ENCODE measurements at regions not wholly inside any gene's neighbourhood (a gene's known extent, or its start where the extent isn't known, plus 50 kb on each side); places are given as distances from the start of the nearest gene placed in this dataset.
A peak's percentile ranks its signal among the peaks of the same experiment; 100 is the strongest.
"Not testable (repeated sequence)": the region's sequence is repeated elsewhere in the genome, so short reads cannot be mapped to it uniquely, and the experiment has no call there.

- no peaks in the 10 kb centered on the region for H3K4me1 ChIP-seq (ENCODE audit: control insufficient read depth, insufficient read depth, low read length)
- H3K27me3 ChIP-seq (ENCODE audit: control insufficient read depth, insufficient read depth, low read length) = no peaks in the 10 kb centered on the region
- no peak overlapping the region for H3K9ac ChIP-seq (ENCODE audit: low read length)
- no peak overlapping the region for H3K4me3 ChIP-seq (ENCODE audit: low read length)
- no peaks in the 10 kb centered on the region for H3K36me3 ChIP-seq (ENCODE audit: control insufficient read depth, insufficient read depth, low read length)
- no peak overlapping the region for H3K27ac ChIP-seq (ENCODE audit: low read depth, low read length)
Observed at GRCh38 chr20:1822564-1823449, 72.4 kb upstream of the SIRPA start.

- H3K36me3 ChIP-seq (ENCODE audit: control insufficient read depth, insufficient read depth, low read length) = no peaks in the 10 kb centered on the region
- H3K4me3 ChIP-seq (ENCODE audit: low read length) = no peak overlapping the region
- H3K27ac ChIP-seq (ENCODE audit: low read depth, low read length) = no peak overlapping the region
- no peak overlapping the region for H3K9ac ChIP-seq (ENCODE audit: low read length)
- no peaks in the 10 kb centered on the region for H3K27me3 ChIP-seq (ENCODE audit: control insufficient read depth, insufficient read depth, low read length)
- H3K4me1 ChIP-seq (ENCODE audit: control insufficient read depth, insufficient read depth, low read length) = peaks cover 4% of the 10 kb centered on the region
Observed at GRCh38 chr20:1820138-1821079, 74.8 kb upstream of the SIRPA start.

DNA sequence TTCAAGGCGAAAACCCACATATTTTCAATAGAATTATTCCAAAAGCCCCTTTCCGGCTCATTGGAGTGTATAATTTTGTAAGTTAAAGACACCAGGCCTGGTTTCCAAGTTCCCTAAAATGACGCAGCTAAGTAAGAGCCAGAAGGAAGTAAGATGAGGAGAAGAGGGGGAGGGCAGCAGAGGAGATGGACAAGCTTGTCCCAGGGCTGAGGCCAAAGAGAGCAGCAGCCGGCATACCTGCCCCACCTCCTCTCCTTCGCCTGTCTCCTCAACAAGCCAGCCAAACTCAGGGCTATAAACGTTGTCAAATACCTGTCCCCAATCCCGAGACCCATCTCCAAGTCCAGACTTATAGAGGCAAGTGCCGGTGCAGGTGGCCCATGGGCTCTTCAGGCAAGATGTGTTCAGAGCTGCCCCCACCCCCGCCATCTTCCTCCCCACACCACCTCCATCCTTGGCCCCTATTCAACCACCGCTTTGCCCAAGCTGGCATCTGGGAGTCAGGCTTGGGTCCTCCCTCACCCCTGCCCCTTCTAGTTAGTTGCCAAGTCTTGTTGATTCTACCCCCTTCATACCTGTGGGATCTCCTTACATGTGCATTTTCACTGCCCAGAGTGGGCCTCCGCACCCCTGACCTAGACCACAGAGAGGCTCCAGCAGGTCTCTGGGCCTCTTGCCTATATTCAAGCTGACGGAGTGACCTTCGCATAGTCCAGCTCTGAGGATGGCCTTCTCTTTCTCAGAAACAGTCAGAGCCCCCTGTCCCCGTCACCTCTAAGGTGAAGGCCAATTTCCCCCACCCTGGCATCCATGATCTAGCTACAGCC, 75.7 kb upstream of the SIRPA start:
- Histone ChIP-seq H3K4me3 (ENCODE audit: low read length) (no peak overlapping the region), H3K36me3 (ENCODE audit: control insufficient read depth, insufficient read depth, low read length) (no peaks in the 10 kb centered on the region), H3K27ac (ENCODE audit: low read depth, low read length) (no peak overlapping the region), H3K4me1 (ENCODE audit: control insufficient read depth, insufficient read depth, low read length) (peaks cover 4% of the 10 kb centered on the region), H3K27me3 (ENCODE audit: control insufficient read depth, insufficient read depth, low read length) (no peaks in the 10 kb centered on the region), H3K9ac (ENCODE audit: low read length) (no peak overlapping the region)

DNA sequence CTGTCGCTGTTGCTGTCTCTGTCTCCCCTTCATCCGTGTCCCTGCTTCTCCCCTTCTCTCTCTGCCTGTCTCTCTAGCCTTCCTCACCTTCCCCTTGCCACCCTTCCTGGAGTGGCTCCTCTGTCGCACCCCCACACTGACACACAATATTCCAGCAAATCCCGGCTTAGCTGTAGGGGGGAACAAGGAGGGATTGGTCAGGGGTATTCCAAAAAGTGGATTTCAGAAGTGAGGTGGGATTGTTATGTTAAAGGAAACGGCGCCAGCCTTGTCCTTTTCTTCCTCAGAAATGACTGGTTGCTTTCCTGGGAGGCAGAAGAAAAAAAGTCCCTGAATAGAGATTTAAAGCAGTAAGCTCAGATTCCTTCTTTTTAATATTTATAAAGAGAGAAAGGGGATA, 76.3 kb upstream of the SIRPA start:
- Histone ChIP-seq H3K9ac (ENCODE audit: low read length) (no peak overlapping the region), H3K27ac (ENCODE audit: low read depth, low read length) (peak overlapping the region; percentile 21), H3K27me3 (ENCODE audit: control insufficient read depth, insufficient read depth, low read length) (no peaks in the 10 kb centered on the region), H3K4me1 (ENCODE audit: control insufficient read depth, insufficient read depth, low read length) (peaks cover 4% of the 10 kb centered on the region), H3K4me3 (ENCODE audit: low read length) (no peak overlapping the region), H3K36me3 (ENCODE audit: control insufficient read depth, insufficient read depth, low read length) (no peaks in the 10 kb centered on the region)

DNA sequence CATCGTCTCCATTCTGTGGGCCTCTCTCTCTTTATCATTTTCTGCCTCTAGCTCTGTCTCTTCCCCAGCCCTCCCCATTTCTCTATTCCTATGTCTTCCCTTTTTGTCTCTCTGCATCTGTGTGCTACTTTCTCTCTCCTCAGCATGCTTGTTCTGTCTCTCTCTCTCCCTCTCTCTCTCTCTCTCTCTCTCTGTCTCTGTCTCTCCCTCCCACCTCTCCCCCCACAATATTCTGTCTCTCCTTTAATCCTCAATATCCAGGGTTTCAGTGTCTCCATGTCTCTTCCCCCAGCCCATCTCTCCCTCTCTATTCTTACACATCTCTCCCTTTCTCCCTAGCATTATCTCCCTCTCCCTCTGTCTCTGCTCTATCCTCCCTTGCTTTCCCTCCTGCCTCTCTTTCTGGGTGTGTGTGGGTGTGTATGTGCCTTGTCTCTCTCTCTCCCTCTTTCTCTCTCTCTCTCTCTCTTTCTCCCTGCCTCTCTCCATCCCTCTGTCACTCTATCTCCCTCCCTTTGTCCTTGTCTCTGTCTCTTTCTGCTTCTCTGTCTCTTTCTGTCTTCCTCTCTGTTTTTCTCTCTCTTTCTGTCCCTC, 76.9 kb upstream of the SIRPA start:
- H3K4me1 ChIP-seq (ENCODE audit: control insufficient read depth, insufficient read depth, low read length) = peaks cover 4% of the 10 kb centered on the region
- no peak overlapping the region for H3K9ac ChIP-seq (ENCODE audit: low read length)
- peak overlapping the region; percentile 21 for H3K27ac ChIP-seq (ENCODE audit: low read depth, low read length)
- H3K36me3 ChIP-seq (ENCODE audit: control insufficient read depth, insufficient read depth, low read length) = no peaks in the 10 kb centered on the region
- H3K27me3 ChIP-seq (ENCODE audit: control insufficient read depth, insufficient read depth, low read length) = no peaks in the 10 kb centered on the region
- no peak overlapping the region for H3K4me3 ChIP-seq (ENCODE audit: low read length)

GRCh38 chr20:1817577-1818211, 77.5 kb upstream of the SIRPA start:
- no peaks in the 10 kb centered on the region for H3K27me3 ChIP-seq (ENCODE audit: control insufficient read depth, insufficient read depth, low read length)
- H3K4me3 ChIP-seq (ENCODE audit: low read length) = no peak overlapping the region
- H3K4me1 ChIP-seq (ENCODE audit: control insufficient read depth, insufficient read depth, low read length) = peaks cover 4% of the 10 kb centered on the region
- no peak overlapping the region for H3K27ac ChIP-seq (ENCODE audit: low read depth, low read length)
- no peaks in the 10 kb centered on the region for H3K36me3 ChIP-seq (ENCODE audit: control insufficient read depth, insufficient read depth, low read length)
- H3K9ac ChIP-seq (ENCODE audit: low read length) = no peak overlapping the region

DNA sequence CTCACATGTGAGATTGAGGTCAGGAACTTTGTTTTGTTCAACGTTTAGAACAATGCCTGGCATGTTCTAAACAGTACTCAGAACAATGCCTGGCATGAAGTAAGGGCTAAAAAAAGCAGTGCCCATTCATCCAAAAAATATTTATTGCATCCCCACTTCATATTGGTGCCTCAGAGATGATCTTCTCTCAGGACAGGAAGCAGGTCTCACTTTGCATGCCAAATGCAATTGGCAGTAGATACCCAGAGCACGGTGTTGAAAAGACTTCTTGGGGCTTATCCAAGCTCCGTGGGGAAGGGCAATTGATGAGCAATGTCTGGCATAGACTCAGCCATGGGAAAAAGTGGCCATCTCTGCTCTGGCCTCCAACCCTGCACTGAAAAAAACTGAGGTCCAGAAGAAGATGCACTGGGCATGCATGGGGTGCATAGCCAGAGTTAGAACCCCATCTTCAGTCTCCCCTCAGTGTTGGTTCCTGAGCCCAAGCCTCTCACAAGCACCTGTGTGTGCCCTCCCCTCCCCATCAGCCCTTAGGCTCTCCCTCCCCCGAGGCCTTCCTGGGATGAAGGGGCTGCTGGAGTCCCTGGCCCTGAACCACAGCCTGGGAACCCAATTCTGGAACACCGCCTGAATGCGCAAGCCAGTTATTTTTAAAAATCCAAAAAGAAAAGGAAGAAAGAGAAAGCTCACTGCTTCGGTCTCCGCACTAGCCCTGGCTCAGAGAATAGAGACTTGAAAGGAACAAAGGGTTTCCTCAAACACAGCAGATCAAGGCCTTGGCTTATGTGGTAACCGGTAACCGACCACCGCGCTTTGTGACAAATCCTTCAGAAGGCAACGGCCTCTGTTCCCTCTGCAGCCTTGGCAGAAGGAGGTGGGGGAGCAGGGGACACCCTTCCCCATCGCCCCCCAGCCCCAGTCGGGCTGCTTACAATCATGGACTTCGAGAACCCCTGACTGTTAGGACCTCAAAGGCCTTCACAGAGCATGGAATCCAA, 78.5 kb upstream of the SIRPA start:
- H3K27ac ChIP-seq (ENCODE audit: low read depth, low read length) = no peak overlapping the region
- no peak overlapping the region for H3K4me3 ChIP-seq (ENCODE audit: low read length)
- no peak overlapping the region for H3K9ac ChIP-seq (ENCODE audit: low read length)
- peaks cover 4% of the 10 kb centered on the region for H3K4me1 ChIP-seq (ENCODE audit: control insufficient read depth, insufficient read depth, low read length)
- no peaks in the 10 kb centered on the region for H3K36me3 ChIP-seq (ENCODE audit: control insufficient read depth, insufficient read depth, low read length)
- no peaks in the 10 kb centered on the region for H3K27me3 ChIP-seq (ENCODE audit: control insufficient read depth, insufficient read depth, low read length)

DNA sequence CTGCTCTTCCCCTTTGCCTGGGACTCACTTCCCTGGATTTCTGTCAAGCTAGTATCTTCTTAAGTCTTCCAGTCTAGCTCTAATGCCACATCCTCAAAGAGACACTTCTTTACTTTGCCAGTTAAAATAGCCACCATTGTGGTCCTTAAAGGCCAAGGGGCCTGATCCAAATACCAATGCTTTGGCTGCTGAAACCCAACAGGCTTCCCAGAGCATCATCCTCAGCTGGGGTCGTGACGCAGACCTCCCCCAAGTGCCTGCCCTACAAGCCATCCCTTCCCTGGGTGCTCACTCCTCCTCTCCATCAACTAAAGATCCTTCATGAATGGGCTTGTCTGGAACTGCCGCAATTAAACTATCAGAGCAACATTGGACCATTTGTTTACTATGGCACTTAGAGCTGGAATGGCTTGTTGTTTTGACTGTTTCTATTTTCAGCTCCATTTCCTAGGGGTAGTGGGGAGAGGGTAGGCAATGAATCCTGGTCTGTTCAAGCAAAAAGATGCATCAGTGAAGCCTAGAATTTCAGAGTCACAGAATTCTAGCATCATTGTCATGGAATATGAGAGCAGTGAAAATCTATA, 79.6 kb upstream of the SIRPA start:
- H3K27ac ChIP-seq (ENCODE audit: low read depth, low read length) = no peak overlapping the region
- no peaks in the 10 kb centered on the region for H3K27me3 ChIP-seq (ENCODE audit: control insufficient read depth, insufficient read depth, low read length)
- H3K36me3 ChIP-seq (ENCODE audit: control insufficient read depth, insufficient read depth, low read length) = no peaks in the 10 kb centered on the region
- no peak overlapping the region for H3K4me3 ChIP-seq (ENCODE audit: low read length)
- H3K9ac ChIP-seq (ENCODE audit: low read length) = no peak overlapping the region
- H3K4me1 ChIP-seq (ENCODE audit: control insufficient read depth, insufficient read depth, low read length) = peaks cover 4% of the 10 kb centered on the region

DNA sequence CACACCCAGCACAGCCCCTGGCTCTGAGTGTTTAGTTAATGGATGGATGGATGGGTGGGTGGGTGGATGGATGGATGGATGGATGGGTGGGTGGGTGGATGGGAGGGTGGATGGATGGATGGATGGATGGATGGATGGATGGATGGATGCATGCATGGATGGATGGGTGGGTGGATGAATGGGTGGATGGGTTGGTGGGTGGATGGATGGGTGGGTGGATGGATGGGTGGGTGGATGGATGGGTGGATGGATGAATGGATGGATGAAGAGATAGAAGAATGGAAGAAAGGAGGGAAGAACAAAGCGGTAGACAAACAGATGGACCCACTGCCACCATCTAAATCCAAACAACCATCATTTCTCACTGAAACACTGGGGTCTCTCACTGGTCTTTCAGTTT, 80.3 kb upstream of the SIRPA start:
- not testable (repeated sequence) for H3K4me1 ChIP-seq (ENCODE audit: control insufficient read depth, insufficient read depth, low read length); H3K27ac ChIP-seq (ENCODE audit: low read depth, low read length); H3K27me3 ChIP-seq (ENCODE audit: control insufficient read depth, insufficient read depth, low read length); H3K4me3 ChIP-seq (ENCODE audit: low read length); H3K9ac ChIP-seq (ENCODE audit: low read length); H3K36me3 ChIP-seq (ENCODE audit: control insufficient read depth, insufficient read depth, low read length)

GRCh38 chr20:1813674-1814635, 81.3 kb upstream of the SIRPA start:
- Histone ChIP-seq H3K27ac (ENCODE audit: low read depth, low read length) (no peak overlapping the region), H3K9ac (ENCODE audit: low read length) (no peak overlapping the region), H3K4me3 (ENCODE audit: low read length) (no peak overlapping the region), H3K36me3 (ENCODE audit: control insufficient read depth, insufficient read depth, low read length) (no peaks in the 10 kb centered on the region), H3K27me3 (ENCODE audit: control insufficient read depth, insufficient read depth, low read length) (no peaks in the 10 kb centered on the region), H3K4me1 (ENCODE audit: control insufficient read depth, insufficient read depth, low read length) (peaks cover 4% of the 10 kb centered on the region)
